GM23338 (cell line): ENCODE measurements at regions not wholly inside any gene's neighbourhood (a gene's known extent, or its start where the extent isn't known, plus 50 kb on each side); places are given as distances from the start of the nearest gene placed in this dataset.

Experiments used
- CREB1 ChIP-seq: fragments of 250-450 bp; sonication (Bioruptor Pico); IDR thresholded peaks from 2 replicates; pipeline ENCODE4 v1.5.0; 2020; ENCODE audit warnings: low read depth, mild to moderate bottlenecking, moderate library complexity
- CTCF ChIP-seq, 2 experiments: fragments of 200-600 bp in 1 of 2; sonication (generic) in 1 of 2; conservative IDR thresholded peaks; 2 replicates each; pipeline versions ENCODE4 v1.5.1 to v1.6.1; 2016 to 2017; ENCODE audit warnings: antibody characterized with exemption in 2 of 2, low read depth in 2 of 2, mild to moderate bottlenecking in 2 of 2, moderate library complexity in 1 of 2
- EZH2 ChIP-seq: fragments of 200-600 bp; sonication (generic); IDR thresholded peaks from one replicate; pipeline ENCODE4 v1.8.0; 2017; ENCODE audit warnings: antibody characterized with exemption, mild to moderate bottlenecking, low read depth; ENCODE audit not compliant: unreplicated experiment
- EZH2phosphoT487 ChIP-seq: fragments of 200-600 bp; sonication (generic); IDR thresholded peaks from one replicate; pipeline ENCODE4 v1.8.1; 2018; ENCODE audit warnings: antibody characterized with exemption; ENCODE audit not compliant: unreplicated experiment
- POLR2AphosphoS5 ChIP-seq: IDR thresholded peaks from 2 replicates; pipeline ENCODE4 v1.6.1; 2016; ENCODE audit warnings: antibody characterized with exemption, low read depth
- ZNF114 ChIP-seq: fragments of 250-450 bp; sonication (Bioruptor Pico); IDR thresholded peaks from 2 replicates; pipeline ENCODE4 v1.5.0; 2020; ENCODE audit warnings: mild to moderate bottlenecking, moderate library complexity

DNA sequence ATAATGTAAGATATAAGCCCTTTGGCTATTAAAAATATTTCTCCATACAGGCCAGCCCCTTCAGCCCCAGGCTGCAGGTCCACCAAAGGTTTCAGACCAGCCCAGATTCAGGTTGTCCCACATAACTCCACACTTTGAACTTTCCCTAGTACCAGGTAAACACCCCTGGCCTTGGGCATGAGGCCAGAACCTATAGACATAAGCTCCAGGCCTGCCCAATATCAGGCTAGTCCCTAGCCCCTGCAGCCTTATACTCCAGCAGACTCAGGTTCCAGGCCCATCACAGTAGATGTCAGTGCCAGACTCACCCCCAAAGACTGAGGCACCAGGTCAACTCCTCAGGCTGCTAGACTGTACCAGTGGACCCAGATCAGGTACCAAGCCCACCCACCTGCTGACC lies 178.5 kb upstream of the DAAM1 start:
- TF ChIP-seq CTCF (conservative IDR thresholded peaks at IDR 0.05; ENCODE audit: low read depth in 2 of 2) = no peak
- TF ChIP-seq CREB1 (CRISPR knock-in tag) = no peak
- TF ChIP-seq EZH2phosphoT487 = no peak
- TF ChIP-seq POLR2AphosphoS5 = no peak
- TF ChIP-seq EZH2 = no peak
- TF ChIP-seq ZNF114 (CRISPR knock-in tag) = no peak
